ENCODE measurements at regions not wholly inside any gene's neighbourhood (a gene's known extent, or its start where the extent isn't known, plus 50 kb on each side); places are given as distances from the start of the nearest gene placed in this dataset.

DNA sequence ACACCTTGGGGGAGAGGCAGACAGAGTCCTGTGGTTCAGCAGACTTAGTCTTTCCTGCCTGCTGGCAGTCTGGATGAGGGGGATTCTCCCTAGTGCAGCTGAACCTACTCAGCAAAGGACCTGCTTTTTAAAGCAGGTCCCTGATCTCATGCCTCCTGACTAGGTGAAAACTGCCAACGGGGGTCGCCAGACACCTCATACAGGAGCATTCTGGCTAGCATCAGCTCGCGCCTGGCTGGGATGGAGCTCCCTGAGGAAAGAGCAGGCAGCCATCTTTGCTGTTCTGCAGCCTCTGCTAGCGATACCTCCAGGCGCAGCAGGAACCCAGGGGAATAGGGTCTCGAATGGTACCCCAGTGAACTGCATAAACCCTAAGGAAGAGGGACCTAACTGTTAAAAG lies 225.2 kb downstream of the CDH9 start (continued):
- TF ChIP-seq, protein P1, sequence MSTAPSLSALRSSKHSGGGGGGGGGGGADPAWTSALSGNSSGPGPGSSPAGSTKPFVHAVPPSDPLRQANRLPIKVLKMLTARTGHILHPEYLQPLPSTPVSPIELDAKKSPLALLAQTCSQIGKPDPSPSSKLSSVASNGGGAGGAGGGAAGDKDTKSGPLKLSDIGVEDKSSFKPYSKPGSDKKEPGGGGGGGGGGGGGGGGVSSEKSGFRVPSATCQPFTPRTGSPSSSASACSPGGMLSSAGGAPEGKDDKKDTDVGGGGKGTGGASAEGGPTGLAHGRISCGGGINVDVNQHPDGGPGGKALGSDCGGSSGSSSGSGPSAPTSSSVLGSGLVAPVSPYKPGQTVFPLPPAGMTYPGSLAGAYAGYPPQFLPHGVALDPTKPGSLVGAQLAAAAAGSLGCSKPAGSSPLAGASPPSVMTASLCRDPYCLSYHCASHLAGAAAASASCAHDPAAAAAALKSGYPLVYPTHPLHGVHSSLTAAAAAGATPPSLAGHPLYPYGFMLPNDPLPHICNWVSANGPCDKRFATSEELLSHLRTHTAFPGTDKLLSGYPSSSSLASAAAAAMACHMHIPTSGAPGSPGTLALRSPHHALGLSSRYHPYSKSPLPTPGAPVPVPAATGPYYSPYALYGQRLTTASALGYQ (CRISPR knock-in tag; IDR thresholded peaks at IDR 0.05): no peak
- TF ChIP-seq, protein P2, sequence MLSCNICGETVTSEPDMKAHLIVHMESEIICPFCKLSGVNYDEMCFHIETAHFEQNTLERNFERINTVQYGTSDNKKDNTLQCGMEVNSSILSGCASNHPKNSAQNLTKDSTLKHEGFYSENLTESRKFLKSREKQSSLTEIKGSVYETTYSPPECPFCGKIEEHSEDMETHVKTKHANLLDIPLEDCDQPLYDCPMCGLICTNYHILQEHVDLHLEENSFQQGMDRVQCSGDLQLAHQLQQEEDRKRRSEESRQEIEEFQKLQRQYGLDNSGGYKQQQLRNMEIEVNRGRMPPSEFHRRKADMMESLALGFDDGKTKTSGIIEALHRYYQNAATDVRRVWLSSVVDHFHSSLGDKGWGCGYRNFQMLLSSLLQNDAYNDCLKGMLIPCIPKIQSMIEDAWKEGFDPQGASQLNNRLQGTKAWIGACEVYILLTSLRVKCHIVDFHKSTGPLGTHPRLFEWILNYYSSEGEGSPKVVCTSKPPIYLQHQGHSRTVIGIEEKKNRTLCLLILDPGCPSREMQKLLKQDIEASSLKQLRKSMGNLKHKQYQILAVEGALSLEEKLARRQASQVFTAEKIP (CRISPR knock-in tag; IDR thresholded peaks at IDR 0.05; ENCODE audit: borderline replicate concordance): no peak
- TF ChIP-seq KMT2A (CRISPR knock-in tag; IDR thresholded peaks at IDR 0.05) (no peak), DMAP1 (CRISPR knock-in tag; IDR thresholded peaks at IDR 0.05) (no peak), ZNF569 (CRISPR knock-in tag; IDR thresholded peaks at IDR 0.05; ENCODE audit: borderline replicate concordance) (no peak)
- TF ChIP-seq, protein P3, sequence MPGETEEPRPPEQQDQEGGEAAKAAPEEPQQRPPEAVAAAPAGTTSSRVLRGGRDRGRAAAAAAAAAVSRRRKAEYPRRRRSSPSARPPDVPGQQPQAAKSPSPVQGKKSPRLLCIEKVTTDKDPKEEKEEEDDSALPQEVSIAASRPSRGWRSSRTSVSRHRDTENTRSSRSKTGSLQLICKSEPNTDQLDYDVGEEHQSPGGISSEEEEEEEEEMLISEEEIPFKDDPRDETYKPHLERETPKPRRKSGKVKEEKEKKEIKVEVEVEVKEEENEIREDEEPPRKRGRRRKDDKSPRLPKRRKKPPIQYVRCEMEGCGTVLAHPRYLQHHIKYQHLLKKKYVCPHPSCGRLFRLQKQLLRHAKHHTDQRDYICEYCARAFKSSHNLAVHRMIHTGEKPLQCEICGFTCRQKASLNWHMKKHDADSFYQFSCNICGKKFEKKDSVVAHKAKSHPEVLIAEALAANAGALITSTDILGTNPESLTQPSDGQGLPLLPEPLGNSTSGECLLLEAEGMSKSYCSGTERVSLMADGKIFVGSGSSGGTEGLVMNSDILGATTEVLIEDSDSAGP (CRISPR knock-in tag; IDR thresholded peaks at IDR 0.05; ENCODE audit: borderline replicate concordance): no peak

DNA sequence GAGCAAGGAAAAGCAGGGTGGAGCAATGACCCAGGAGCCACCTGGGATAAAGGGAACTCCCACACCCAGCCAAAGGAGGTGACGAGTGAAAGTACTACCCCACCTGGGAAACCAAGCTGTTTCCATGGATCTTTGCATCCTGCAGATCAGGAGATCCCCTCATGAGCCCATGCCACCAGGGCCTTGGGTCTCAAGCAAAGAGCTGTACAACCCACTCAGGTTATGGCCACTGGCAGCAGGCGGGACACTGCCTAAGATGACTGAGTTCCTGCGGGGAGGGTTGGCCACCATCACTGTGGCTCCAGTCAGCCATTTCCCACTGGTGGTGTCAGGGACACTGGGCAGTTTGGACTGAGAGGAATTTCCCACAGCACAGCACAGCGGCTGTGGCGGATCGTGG lies 225.7 kb downstream of the CDH9 start:
- no peaks in the 10 kb centered on the region for H3K79me2 ChIP-seq (ENCODE audit: insufficient read depth, low read length)
- ATAC-seq (no peak), FAIRE-seq (no peak), DNase-seq (ENCODE audit: low spot score) (no peak)
- H3K4me3 ChIP-seq (replicated peaks in 1 of 3; ENCODE audit: insufficient read depth in 1 of 3, low read depth in 2 of 3, low read length in 3 of 3): no peak overlapping the region
- H3K36me3 ChIP-seq (replicated peaks in 1 of 2; ENCODE audit: control insufficient read depth in 1 of 2, insufficient read depth in 2 of 2, low read length in 2 of 2): no peaks in the 10 kb centered on the region
- in situ Hi-C loops (cut with HindIII; ENCODE audit: extremely low pct_ligation_motif_present, low pct_unique_long_range_greater_than_20kb): no loop called here
- peaks cover 11% of the 10 kb centered on the region for H3K9me3 ChIP-seq (ENCODE audit: low read length)
- no peaks in the 10 kb centered on the region for H3K27me3 ChIP-seq (ENCODE audit: control insufficient read depth in 1 of 2, insufficient read depth in 2 of 2, low read length in 2 of 2)
- intact Hi-C loops (cut with micrococcal nuclease; ENCODE audit: unreplicated experiment): no loop called here
- H2AFZ ChIP-seq (ENCODE audit: low read length): no peak overlapping the region
- POLR2A ChIA-PET: no interaction called here
- no TSS peak for BruUV-seq (replicated peaks)
- H3K4me1 ChIP-seq (ENCODE audit: insufficient read depth, low read length): no peaks in the 10 kb centered on the region
- no peak overlapping the region for H3K4me2 ChIP-seq (ENCODE audit: low read depth, low read length)
- no peak overlapping the region for H3K27ac ChIP-seq (ENCODE audit: extremely low read length, insufficient read depth, low read length)
- CTCF ChIA-PET (ENCODE audit: low intra/inter-chr PET ratio, low total read pairs): no interaction called here
- TF ChIP-seq MTF2 (CRISPR knock-in tag; IDR thresholded peaks at IDR 0.05; ENCODE audit: borderline replicate concordance): no peak
- TF ChIP-seq HNRNPH1 (optimal IDR thresholded peaks at IDR 0.05; ENCODE audit: low read depth, low read length): no peak
- TF ChIP-seq ISL2 (CRISPR knock-in tag; IDR thresholded peaks at IDR 0.05): no peak
- TF ChIP-seq SKI (IDR thresholded peaks at IDR 0.05; ENCODE audit: partially characterized antibody): no peak
- no peaks in the 10 kb centered on the region for H4K20me1 ChIP-seq (ENCODE audit: insufficient read depth, low read length)
- 20% methylated on average over 2 of the region's 6 CpGs for WGBS (ENCODE audit: low lambda C conversion rate)
- H3K9ac ChIP-seq (ENCODE audit: insufficient read depth, low read depth, low read length): no peak overlapping the region
